ENCODE measurements at regions not wholly inside any gene's neighbourhood (a gene's known extent, or its start where the extent isn't known, plus 50 kb on each side); places are given as distances from the start of the nearest gene placed in this dataset.
"Not testable (repeated sequence)": the region's sequence is repeated elsewhere in the genome, so short reads cannot be mapped to it uniquely, and the experiment has no call there.

DNA sequence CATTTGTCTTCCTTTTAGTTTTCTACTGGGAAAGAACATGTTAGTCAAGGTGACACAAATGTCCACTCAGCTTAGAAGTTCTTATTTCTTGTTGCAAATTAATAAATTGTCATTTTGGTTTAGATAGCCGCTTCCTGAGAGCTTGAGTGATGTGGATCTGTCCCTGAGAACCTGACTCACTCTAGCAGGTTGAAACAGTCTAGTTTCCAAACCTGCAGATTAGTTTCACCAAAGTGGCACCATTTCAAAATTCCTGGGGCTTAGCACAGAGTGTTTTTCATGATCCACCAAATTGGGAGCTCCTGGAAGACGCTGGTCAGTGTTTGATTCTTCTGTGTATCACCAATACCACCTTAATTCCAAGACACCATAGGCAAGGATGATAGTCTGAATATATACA is 119.4 kb upstream of the TSC22D1 start:
- ATAC-seq (ENCODE audit: poor library complexity), result no peak
- DNase-seq, result no peak
- intact Hi-C loops (cut with DNase I), result no loop called here

DNA sequence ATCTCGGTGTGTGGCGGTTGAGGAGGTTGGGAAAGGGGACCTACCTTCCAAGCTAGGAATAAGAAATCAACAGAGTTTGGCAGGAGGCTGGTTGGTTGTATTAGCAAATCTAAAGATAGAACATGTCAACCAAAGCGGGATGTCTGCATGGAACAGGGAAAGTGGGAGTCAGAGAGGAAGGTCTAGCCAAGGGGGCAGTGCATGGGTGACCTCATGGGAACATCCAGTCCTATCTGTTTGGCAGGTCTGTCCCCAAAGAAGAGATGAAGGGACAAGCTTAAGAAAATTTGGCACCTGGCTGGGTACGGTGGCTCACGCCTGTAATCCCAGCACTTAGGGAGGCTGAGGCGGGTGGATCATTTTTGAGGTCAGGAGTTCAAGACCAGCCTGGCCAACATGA is 118.7 kb upstream of the TSC22D1 start:
- intact Hi-C loops (cut with DNase I), result no loop called here
- DNase-seq (no peak), ATAC-seq (ENCODE audit: poor library complexity) (peak; percentile 74)

DNA sequence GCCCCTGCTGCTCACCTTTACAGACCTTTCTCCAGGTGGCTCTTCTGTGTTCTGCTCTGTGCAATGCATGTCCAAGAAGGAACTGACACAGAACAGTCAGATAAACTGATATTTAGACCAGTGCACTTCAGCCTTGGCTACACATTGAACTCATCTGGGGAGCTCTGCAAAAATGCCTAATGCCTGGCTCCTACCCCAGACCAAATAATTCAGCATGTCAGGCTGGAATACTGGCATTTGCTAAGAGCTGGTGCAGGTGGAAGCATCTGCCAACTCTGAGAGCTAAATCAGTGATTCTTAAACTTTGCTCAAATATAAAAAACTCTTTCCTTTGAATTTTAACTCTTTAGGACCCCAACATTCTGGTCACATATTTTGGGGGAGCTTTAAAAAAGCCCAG is 118.2 kb upstream of the TSC22D1 start:
- no peak for ATAC-seq (ENCODE audit: poor library complexity)
- intact Hi-C loops (cut with DNase I), result no loop called here

DNA sequence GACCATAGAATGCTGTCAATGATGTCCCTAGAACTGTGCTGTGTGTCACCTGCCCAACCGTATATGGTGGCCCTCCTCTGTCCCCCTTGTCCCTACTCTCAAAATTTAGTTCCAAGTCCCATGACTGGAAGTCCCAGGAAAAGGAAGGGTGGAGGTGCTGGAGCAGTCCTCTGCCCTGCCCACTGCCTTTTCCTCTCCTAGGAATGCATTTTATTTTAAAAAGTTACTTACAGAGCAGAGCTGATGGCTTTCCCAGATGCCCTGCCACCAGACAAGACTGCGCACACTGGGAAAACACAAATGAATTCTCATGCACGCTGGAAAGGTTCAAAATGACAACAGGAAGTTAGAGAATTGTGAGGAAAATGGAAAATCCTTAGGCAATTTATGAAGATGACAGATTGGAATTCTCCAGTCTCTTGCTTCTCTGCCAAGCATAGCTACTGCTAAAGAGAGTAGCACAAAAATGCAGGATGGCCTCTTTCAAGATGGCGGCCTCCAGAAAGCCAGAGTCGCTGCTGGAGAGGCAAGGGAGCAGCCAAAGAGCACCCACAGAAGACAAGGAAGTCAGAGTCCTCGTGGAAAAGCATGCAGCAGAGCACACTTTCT is 117.1 kb upstream of the TSC22D1 start:
- ATAC-seq (ENCODE audit: poor library complexity), result no peak

More for the DNA sequence above, 118.2 kb upstream of the TSC22D1 start:
- no peak for DNase-seq

DNA sequence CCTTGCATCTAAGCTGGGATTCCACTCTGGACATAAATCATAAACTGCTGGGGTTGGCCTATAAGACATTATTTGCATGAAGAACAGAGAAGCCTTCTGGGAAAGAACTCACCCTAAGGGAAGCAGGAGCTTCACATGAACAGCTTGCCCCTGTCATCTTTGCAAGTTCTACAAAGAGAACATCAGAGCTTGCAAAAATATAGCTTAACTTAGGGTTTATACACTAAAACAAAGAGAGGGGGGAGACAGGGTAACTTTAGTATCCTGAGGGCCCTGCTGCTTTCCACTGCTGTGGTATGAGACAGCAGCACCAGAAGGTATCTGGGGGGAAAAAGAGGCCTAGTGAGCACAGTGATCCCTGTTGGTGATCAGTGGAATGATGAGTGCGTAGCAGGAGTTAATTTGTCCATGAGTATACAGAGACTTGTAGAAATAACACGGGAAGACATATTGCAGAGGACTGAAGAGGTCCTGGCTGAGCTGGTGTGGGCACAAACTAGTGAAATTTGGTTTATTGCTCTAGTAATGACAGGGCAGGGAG is 116.1 kb upstream of the TSC22D1 start:
- intact Hi-C loops (cut with DNase I), result no loop called here
- DNase-seq, result no peak
- ATAC-seq (ENCODE audit: poor library complexity), result no peak

More for the DNA sequence above, 117.1 kb upstream of the TSC22D1 start:
- DNase-seq, result no peak
- intact Hi-C loops (cut with DNase I), result no loop called here

DNA sequence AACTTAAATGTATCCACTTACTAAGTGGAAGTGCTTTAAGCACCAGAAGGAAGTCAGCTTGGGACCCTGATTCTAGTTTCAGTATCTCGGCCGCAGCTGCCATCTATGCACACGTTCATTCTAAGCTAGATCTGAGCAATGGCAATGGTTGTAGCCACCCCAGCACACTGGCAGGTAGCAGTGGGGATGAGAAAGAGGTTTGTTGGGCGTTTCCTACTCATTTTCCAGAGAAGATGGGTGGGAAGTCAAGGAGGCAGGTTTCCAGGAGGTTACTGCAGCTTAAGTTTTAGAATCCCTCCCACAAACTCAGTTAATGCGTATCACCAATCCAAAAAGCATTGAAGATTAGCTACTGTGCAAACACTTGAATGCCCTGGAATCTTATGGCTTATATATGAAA is 114.2 kb upstream of the TSC22D1 start:
- DNase-seq (no peak), ATAC-seq (ENCODE audit: poor library complexity) (no peak)
- intact Hi-C loops (cut with DNase I), result no loop called here

DNA sequence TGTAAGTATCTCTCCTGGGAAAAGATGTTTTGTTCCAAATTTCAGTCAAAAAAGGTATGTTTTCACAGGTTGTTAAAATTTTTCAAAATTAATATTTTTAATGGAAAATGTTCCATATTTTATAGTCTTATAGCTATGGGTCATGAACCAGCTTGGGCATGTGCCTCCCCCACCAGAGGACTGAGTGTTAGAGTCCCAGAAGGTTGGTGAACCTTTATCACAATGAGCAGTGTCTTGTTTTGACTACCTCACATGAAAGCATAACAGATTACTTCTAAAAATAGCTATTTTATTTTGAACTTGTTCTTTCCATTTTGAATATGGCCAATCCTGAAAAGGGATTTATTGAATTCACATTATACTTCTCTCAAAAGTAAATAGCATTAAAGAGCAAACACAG is 112.5 kb upstream of the TSC22D1 start:
- peak; percentile 65 for ATAC-seq (ENCODE audit: poor library complexity)
- intact Hi-C loops (cut with DNase I), result no loop called here
- DNase-seq, result no peak

DNA sequence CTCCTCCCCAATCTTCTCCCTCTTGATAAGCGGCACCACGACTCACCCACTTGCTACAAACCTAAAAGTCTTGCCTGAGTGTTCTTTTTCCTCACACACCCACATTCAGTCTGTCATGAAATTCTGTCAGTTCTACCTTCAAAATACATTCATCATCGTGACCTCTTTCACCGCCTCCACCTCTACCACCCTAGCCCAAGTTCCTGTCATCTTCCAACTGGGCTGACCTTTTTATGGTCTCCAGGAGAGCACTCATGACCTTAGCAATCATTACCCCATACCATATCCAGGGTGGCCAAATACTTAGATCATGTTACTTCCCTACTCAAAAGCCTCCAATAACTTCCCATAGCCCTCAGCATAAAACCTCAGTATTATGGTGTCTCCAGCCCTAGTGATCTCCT is 110.4 kb upstream of the TSC22D1 start:
- intact Hi-C loops (cut with DNase I), result no loop called here
- no peak for ATAC-seq (ENCODE audit: poor library complexity)

DNA sequence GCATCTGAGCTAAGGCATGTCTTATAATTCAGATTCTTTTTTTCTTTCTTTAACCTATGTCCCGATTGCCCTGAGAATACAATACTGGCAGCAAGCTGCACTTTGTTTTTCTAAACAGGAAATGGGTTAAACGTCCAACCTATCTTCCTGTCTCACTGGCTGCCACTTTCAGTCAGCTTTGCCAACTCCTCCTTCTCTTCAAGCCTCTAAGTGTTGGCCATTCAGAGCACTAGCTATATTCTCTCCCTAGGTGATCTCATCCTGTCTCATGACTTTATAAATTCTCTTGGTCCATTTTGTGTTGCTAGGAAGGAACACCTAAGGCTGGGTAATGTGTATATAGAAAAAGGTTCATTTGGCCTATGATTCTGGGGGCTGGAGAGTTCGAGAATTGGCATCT is 109.5 kb upstream of the TSC22D1 start:
- intact Hi-C loops (cut with DNase I), result no loop called here
- ATAC-seq (ENCODE audit: poor library complexity), result no peak
- no peak for DNase-seq

More for the DNA sequence above, 110.4 kb upstream of the TSC22D1 start:
- no peak for DNase-seq

DNA sequence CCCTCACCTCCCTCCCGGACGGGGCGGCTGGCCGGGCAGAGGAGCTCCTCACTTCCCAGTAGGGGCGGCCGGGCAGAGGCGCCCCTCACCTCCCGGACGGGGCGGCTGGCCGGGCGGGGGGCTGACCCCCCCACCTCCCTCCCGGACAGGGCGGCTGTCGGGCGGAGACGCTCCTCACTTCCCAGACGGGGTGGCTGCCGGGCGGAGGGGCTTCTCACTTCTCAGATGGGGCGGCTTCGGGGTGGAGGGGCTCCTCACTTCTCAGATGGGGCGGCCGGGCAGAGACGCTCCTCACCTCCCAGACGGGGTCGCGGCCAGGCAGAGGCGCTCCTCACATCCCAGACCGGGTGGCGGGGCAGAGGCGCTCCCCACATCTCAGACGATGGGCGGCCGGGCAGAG is 106.3 kb upstream of the TSC22D1 start:
- ATAC-seq (ENCODE audit: poor library complexity); DNase-seq; intact Hi-C loops (cut with DNase I): not testable (repeated sequence)

DNA sequence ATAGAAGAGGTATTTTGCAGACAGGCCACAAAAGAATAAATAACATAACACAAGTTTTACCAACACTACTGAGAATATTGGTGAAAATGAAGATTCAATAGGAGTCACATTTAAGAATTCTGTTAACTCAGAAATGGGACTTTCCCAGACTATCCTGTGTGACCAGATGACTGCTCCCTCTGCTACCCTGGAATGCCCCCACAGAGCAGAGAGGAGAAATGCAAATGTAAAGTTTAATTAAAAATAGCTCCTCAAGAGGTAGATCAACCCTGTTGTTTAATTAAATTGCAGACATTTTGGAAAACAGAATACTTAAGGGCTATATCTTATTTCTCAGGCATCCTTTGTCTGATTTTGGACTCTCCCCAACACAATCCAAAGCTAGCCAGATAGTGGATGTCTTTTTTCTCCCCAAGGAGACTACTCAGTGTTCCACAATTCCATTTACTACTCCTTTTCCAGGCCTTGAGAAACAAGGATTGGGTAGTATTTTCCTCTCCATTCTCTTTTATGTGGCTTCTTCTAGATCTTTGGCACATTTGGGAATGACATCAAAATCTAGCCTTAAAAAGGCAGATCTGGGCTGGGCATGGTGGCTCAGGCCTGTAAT is 104.7 kb upstream of the TSC22D1 start:
- DNase-seq (no peak), ATAC-seq (ENCODE audit: poor library complexity) (no peak)
- intact Hi-C loops (cut with DNase I), result no loop called here

DNA sequence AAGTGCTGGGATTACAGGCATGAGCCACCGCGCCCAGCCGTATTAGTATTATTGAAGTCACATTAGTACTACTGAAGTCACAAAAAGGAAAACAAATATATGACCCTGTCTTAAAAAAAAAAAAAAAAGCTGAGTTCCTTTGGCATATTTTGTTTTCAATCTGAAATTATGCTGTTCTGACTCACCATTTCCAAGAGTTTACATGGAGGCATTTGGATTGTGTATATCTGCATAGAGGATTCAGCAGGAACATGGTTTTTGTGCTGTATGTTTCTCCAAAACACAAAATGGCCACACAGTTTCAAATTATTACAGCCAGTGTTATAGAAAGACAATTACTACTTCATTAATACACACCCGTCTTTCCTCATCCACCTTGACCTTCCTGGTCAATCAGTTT is 103.5 kb upstream of the TSC22D1 start:
- DNase-seq (no peak), ATAC-seq (ENCODE audit: poor library complexity) (no peak)
- intact Hi-C loops (cut with DNase I), result no loop called here

DNA sequence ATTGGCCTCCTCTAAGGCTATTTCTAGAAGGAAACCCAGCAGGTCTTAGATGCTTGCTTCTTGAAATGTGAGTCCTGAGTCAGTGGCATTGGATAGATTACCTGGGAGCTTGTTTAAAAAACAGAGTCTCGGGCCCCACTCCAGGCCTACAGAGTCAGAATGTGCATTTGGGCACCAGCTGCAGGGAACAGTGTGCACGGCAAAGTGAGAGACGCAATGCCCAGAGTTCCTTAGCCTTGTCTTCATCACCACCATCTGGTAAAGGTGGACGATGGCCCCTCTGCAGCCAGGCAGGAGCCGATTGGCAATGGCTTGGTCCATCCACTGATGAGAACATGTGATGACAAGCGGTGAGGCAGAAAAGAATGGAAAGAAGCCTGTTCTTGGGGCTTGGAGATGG is 102.1 kb upstream of the TSC22D1 start:
- intact Hi-C loops (cut with DNase I), result no loop called here
- ATAC-seq (ENCODE audit: poor library complexity) (no peak), DNase-seq (no peak)

DNA sequence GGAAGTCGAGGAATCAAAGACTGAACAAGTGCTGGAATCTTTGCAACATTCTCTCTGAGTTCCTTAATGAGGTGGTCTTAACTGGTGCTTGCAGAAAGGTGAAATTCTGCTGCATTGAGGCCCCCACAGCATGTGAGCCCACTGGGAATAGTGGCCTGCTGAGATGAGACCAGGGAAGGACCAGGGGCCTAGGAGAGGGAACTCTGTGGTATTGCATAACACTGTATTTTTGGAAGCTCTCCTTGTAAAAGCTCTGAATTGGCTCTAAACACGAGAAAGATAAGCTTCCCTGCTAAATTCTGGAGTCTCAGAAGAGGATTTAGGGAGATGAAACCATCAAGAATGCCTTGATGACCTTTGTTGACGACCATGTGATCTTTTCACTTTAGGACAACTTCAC is 100.4 kb upstream of the TSC22D1 start:
- intact Hi-C loops (cut with DNase I), result no loop called here
- ATAC-seq (ENCODE audit: poor library complexity) (no peak), DNase-seq (no peak)

DNA sequence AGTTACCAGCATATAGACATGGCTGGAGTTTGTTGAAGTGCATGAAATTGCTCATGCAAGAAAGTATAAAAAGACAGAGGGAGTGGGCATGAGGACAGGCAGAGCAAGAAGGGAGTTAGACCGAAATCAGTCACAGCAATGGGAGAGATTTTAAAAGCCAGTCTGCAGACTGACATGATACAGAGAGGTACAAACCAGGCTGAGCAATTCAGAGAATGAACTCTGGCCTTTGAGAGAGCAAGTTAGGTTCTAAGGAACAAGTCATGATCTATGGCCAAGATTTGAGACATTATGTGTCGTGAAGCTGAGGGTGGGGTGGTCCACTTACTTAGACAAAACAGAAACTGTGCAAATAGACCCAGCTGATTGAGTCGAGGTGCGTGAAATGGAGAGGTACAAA is 93.4 kb upstream of the TSC22D1 start:
- ATAC-seq (ENCODE audit: poor library complexity), result no peak
- DNase-seq, result no peak
- intact Hi-C loops (cut with DNase I), result no loop called here

DNA sequence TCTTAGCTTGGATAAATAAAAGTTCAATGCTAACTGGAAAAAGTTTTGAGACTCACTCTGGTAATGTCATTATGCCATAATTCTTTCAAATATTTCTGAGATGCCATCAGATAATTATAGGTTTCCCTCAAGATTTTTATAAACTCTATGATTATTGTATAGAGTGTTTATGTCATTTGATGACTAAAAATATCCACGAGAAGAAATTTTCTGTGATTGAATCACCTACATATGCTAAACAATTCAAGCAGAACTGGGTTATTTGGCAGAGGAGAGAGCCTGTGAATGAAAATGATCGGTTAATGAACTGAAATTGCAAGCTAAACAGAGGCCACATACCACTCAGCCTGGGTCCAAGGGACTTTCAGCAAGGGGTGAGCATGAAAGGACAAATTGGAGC is 92.6 kb upstream of the TSC22D1 start:
- intact Hi-C loops (cut with DNase I), result no loop called here
- no peak for DNase-seq
- ATAC-seq (ENCODE audit: poor library complexity), result no peak

DNA sequence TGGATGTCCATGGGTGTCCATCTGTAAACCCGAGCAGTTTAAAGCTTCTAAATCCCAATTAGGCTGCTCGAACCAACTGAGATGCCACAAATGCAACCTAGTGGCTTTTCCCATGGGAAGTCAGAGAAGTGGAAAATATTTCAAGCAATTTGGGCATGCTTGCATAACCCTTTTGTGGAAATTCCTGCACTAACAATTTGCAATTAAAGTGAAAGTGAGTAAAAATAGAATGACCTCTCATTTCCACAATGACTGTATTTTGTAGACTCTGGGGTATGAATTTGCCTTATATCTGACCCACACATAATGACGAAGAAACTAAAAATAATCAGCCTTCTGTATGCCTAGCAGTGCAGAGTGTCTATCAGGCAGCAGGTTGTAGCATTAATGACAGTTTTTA is 91.8 kb upstream of the TSC22D1 start:
- no peak for ATAC-seq (ENCODE audit: poor library complexity)
- no peak for DNase-seq
- intact Hi-C loops (cut with DNase I), result no loop called here

DNA sequence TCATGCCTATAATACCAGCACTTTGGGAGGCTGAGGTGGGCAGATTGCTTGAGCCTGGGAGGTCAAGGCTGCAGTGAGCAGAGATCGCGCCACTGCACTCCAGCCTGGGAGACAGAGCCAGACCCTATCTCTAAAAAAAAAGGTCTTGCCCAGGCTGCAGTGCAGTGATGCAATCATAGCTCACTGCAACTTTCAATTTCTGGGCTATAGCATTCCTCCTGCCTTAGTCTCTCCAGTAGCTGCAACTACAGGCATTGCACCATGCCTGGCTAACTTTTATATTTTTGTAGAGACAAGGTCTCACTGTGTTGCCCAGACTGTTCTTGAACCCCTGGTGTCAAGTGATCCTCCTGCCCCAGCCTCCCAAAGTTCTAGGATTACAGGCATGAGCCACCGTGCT is 90.4 kb upstream of the TSC22D1 start:
- ATAC-seq (ENCODE audit: poor library complexity); DNase-seq; intact Hi-C loops (cut with DNase I): not testable (repeated sequence)

DNA sequence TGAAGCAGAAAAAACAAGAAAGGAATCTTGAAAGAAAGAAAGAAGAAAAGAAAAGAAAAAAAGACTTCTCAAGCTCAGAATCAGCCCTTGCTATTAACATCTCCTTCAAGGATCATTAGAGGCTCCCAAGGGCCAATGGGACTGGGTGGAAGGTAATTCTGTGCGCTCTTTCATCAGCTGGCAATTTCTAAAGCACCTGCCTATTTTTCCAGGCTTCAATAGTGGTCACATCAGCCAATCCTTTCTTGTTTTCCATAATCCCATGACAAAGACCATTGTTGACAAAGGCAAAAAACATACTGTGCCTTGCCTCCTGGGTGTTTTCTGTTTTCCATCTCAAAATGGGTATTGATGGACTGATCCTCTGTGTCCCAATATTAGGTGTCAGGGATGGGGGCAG is 88.2 kb upstream of the TSC22D1 start:
- intact Hi-C loops (cut with DNase I), result no loop called here
- DNase-seq (no peak), ATAC-seq (ENCODE audit: poor library complexity) (no peak)

DNA sequence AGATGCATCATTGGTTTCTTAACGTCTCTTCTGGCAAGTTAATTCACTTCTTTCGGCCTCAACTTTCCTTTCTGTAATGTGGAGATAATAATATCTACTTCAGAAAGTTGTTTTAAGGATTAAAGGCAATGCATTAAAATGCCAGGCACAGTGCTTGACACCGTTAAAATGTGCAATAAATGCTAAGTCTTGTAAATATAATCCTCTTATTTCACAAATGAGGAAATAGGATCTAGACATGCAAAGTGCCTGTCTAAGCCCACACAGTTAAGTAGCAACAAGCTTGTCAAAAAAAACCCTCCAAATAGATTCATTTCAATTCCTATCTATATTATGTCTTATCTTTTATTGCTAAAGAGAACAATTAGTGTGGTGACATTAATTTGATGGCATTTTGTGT is 86.4 kb upstream of the TSC22D1 start:
- DNase-seq (no peak), ATAC-seq (ENCODE audit: poor library complexity) (no peak)
- intact Hi-C loops (cut with DNase I), result no loop called here

DNA sequence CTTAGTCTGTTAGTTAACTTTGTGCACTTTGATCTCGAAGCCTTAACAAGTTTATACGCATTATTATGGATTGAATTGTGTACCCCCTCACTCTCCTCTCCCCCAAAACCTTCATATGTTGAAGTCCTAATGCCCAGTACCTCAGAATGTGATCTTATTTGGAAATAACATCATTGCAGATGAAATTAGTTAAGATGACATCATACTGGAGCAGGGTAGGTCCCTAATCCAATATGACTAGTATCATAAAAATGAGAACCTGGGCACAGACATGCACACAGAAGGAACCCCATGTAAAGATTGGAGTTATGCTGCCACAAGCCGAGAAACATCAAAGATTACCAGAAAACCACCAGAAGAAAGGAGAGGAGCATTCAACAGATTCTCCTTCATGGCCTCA is 85.8 kb upstream of the TSC22D1 start:
- intact Hi-C loops (cut with DNase I), result no loop called here
- no peak for DNase-seq
- no peak for ATAC-seq (ENCODE audit: poor library complexity)

Data from Right ventricle myocardium superior (tissue), 1 donor.